GM21360 (cell line): ENCODE measurements at regions not wholly inside any gene's neighbourhood (a gene's known extent, or its start where the extent isn't known, plus 50 kb on each side); places are given as distances from the start of the nearest gene placed in this dataset.

Experiments
- ATAC-seq: cut with Tn5 transposase; IDR thresholded peaks from one replicate; pipeline ENCODE4 v1.9.1; 2021; ENCODE audit warnings: mild to moderate bottlenecking, moderate library complexity; ENCODE audit not compliant: unreplicated experiment

- ATAC-seq, result no peak
These were observed 55.1 kb upstream of the RGS4 start for GRCh38 chr1:163013826-163014600.

GRCh38 chr1:163006051-163006834, 62.9 kb upstream of the RGS4 start:
- ATAC-seq, result no peak

- no peak for ATAC-seq
These were observed 71.5 kb upstream of the RGS4 start for GRCh38 chr1:162997499-162998285.

DNA sequence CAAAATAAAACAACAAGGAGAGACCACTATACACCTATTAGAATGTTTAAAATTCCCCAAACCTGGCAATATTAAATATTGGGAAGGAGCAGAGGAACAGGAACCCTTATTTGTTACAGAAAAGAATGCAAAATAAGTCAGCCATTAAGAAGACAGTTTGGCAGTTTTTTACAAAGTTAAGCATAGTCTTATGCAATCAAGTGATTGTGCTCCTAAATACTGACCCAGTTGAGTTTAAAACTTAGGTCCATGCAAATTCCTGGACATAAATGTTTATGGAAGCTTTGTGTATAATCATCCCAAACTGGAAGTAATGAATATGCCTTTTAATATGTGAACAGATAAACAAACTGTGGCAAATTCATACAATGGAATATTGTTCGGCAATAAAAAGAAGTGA, 72.9 kb upstream of the RGS4 start:
- no peak for ATAC-seq

GRCh38 chr1:162994921-162995320, 74.2 kb upstream of the RGS4 start:
- ATAC-seq, result no peak

GRCh38 chr1:162993846-162994245, 75.3 kb upstream of the RGS4 start:
- ATAC-seq, result no peak

GRCh38 chr1:162992945-162993344, 76.2 kb upstream of the RGS4 start:
- no peak for ATAC-seq

DNA sequence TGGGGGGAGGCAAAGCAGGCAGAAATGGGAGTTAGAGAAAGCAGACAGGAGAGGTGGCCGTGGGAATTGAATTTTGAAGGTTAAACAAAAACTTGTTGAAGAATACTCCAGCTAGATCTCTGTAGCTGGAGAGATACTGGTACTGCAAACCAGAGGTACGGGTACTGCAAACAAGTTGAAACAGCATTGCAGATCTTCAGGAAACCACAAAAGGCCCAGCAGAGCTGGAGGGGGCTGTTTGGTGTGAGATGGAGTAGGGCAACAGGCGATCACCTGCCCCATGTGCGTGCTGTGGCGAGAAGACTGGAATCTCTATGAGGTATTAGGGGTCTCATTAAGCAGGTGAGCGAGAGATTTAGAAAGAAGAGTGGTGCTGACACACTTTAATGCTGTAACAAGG, 77.7 kb upstream of the RGS4 start:
- ATAC-seq, result no peak

- no peak for ATAC-seq
These were observed 78.5 kb upstream of the RGS4 start for GRCh38 chr1:162990665-162991064.

- no peak for ATAC-seq
These were observed 80.3 kb upstream of the RGS4 start for GRCh38 chr1:162988869-162989268.

DNA sequence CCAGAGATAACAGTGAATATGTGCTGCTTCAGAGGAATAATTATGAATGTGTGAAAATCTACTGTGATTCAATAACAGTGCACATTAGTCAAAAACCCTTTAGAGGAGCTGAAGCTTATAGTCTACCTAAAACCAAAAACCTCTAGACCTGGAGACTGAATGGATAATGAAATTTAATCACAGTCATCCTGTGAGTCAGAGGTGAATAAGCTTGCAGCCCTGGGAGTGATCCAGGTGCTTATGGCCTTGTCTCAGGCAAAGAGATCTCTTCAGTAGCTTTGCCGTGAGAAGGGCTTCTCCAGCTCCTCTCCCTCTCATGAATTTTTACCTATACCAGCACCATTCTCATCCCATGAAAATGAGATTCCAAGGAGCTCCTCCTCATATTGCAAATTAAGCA, 81.3 kb upstream of the RGS4 start:
- no peak for ATAC-seq

GRCh38 chr1:162985816-162986435, 83.2 kb upstream of the RGS4 start:
- no peak for ATAC-seq

GRCh38 chr1:162984699-162985098, 84.5 kb upstream of the RGS4 start:
- ATAC-seq, result no peak

- ATAC-seq, result no peak
These were observed 85.3 kb upstream of the RGS4 start for GRCh38 chr1:162983671-162984425.

DNA sequence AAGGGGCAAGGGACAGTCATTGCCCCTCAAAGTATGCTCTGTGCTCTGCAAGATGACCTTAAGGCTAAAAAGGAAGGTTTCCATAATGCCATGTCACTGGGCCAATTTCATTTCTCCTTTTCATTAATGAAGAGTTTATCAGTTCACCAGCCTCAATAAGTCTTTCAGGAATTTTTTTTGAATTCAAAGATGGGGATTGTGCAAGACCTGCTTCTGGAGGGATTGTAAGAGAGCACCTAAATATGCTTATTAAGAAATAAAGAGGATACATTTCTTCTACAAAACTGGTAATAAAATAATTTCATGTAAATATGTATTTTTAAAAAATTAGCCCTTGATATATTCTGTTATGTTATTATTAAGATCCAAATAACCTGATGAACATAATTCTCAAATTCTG, 86.8 kb upstream of the RGS4 start:
- no peak for ATAC-seq

GRCh38 chr1:162977944-162978568, 91.1 kb upstream of the RGS4 start:
- ATAC-seq, result no peak

DNA sequence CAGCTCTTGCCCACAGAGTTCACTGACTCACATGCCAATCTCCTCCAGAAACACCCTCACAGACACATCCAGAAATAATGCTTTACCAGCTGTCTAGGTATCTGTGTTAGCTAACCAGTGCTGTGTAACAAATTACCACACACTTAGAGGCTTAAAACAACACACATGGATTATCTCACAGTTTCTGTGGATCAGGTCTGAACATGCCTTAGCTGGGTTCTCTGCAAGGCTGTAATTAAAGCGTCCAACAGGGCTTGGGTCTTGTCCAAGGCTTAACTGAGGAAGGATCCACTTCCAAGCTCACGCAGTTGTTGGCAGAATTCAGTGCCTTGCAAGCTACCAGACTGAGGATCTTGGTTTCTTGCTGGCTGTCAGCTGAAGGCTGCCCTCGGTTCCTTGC, 92.5 kb upstream of the RGS4 start:
- ATAC-seq, result no peak

GRCh38 chr1:162974810-162975209, 94.4 kb upstream of the RGS4 start:
- no peak for ATAC-seq

DNA sequence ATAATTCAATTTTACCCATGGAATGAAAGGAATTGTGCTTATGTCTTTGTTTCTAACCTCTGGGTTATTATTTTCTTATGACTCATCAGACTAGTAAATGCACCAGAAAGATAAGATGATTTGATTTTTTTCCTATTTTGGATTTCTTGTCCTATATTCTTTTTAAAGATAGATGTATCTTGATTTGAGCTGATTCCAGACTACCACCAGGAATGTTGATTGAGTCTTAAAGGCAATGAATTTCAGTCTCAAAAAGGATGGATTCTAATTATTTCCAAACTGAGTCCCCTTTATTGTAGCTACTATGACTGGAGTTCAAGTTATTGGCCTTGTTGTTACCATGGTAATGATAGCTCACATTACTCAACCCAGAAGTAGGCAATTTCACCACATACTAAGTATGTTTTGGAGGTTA, 95.8 kb upstream of the RGS4 start:
- ATAC-seq, result no peak

- ATAC-seq, result no peak
These were observed 96.4 kb upstream of the RGS4 start for GRCh38 chr1:162972773-162973172.
